Left ventricle myocardium inferior (tissue), 1 donor: ENCODE measurements at regions not wholly inside any gene's neighbourhood (a gene's known extent, or its start where the extent isn't known, plus 50 kb on each side); places are given as distances from the start of the nearest gene placed in this dataset.

Experiments
- DNase-seq: peaks from one replicate; pipeline ENCODE4 v3.0.0-alpha.2; 2020
- H3K27ac ChIP-seq: fragments of 200-600 bp; replicated peaks from 2 replicates; pipeline ENCODE4 v1.8.0; 2021
- H3K27me3 ChIP-seq: fragments of 200-600 bp; 2 replicates; pipeline ENCODE4 v1.8.0; 2021; ENCODE audit warnings: low read depth
- H3K36me3 ChIP-seq: fragments of 200-600 bp; 2 replicates; pipeline ENCODE4 v1.8.0; 2021
- H3K4me1 ChIP-seq: fragments of 200-600 bp; 2 replicates; pipeline ENCODE4 v1.8.0; 2021
- H3K4me3 ChIP-seq: fragments of 200-600 bp; 2 replicates; pipeline ENCODE4 v1.8.0; 2021; ENCODE audit warnings: mild to moderate bottlenecking, moderate library complexity
- H3K9me3 ChIP-seq: fragments of 200-600 bp; replicated peaks from 2 replicates; pipeline ENCODE4 v1.8.0; 2021
- intact Hi-C: fragments of 100-400 bp; cut with micrococcal nuclease; formaldehyde crosslinking; loops from one replicate; pipeline ENCODE4 v1.11.0; 2022
- TF ChIP-seq, protein P1 (sequence below): fragments of 200-600 bp; IDR thresholded peaks from 2 replicates; pipeline ENCODE4 v1.8.0; 2021; ENCODE audit warnings: antibody characterized with exemption, mild to moderate bottlenecking, borderline replicate concordance
- donor health status: DM: no; HTN: yes; CAD: no; lungs with severe emphysema.

DNA sequence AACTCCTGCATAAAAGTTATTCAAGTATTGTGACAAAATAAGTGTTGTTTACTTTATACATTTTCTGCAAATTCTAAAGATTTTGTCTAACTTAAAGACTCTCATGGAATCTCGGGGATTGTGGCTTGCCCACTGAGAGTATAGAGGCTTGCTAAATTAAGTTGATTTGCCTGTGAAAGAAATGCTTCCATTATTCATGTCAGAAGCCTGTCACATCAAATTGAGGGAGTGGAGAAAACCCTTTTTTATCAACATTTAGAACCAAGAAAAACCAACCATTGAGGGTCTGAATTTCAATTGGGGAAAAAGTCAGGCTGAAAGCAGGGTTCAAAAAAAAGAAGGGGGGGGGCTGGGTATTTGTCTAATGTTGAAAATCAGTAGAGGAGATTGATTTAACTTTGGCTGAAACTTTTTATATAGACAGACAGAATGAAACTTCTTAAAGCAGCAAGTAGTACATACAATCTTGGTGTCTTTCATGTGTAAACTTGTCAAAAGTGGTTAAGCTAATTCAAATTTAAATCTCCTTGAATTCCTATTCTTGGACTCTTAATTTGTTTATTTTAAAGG lies 144.8 kb upstream of the CXorf66 start:
- TF ChIP-seq, protein P1, sequence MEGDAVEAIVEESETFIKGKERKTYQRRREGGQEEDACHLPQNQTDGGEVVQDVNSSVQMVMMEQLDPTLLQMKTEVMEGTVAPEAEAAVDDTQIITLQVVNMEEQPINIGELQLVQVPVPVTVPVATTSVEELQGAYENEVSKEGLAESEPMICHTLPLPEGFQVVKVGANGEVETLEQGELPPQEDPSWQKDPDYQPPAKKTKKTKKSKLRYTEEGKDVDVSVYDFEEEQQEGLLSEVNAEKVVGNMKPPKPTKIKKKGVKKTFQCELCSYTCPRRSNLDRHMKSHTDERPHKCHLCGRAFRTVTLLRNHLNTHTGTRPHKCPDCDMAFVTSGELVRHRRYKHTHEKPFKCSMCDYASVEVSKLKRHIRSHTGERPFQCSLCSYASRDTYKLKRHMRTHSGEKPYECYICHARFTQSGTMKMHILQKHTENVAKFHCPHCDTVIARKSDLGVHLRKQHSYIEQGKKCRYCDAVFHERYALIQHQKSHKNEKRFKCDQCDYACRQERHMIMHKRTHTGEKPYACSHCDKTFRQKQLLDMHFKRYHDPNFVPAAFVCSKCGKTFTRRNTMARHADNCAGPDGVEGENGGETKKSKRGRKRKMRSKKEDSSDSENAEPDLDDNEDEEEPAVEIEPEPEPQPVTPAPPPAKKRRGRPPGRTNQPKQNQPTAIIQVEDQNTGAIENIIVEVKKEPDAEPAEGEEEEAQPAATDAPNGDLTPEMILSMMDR = no peak
- no peak overlapping the region for H3K4me3 ChIP-seq
- no peaks in the 10 kb centered on the region for H3K36me3 ChIP-seq
- H3K27me3 ChIP-seq = no peaks in the 10 kb centered on the region
- H3K4me1 ChIP-seq = no peaks in the 10 kb centered on the region
- DNase-seq = no peak
- no peak overlapping the region for H3K27ac ChIP-seq
- H3K9me3 ChIP-seq = no peaks in the 10 kb centered on the region
- intact Hi-C loops = no loop called here

DNA sequence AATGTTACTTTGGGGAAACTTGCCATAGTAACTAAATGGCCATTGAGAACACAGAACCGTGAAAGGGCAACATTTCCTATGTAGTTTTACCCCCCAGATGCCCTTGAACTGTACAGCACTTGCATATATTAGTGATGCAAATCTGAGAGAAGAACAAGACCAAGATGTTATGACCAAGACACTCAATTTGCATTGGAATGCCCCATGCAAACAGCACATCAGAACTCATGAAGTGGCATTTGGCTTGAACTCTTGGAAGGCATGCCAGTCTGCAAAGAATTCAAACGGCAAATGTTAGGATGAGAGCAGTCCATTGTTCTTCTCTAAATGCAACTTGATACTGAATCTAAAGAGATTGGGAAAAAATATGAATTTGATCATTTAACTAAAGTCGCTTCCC lies 139.4 kb upstream of the CXorf66 start:
- TF ChIP-seq, protein P1 = no peak
- no peak overlapping the region for H3K4me3 ChIP-seq
- intact Hi-C loops = no loop called here
- no peaks in the 10 kb centered on the region for H3K36me3 ChIP-seq
- DNase-seq = no peak
- H3K27ac ChIP-seq = no peak overlapping the region
- H3K27me3 ChIP-seq = no peaks in the 10 kb centered on the region
- no peaks in the 10 kb centered on the region for H3K4me1 ChIP-seq
- no peaks in the 10 kb centered on the region for H3K9me3 ChIP-seq

DNA sequence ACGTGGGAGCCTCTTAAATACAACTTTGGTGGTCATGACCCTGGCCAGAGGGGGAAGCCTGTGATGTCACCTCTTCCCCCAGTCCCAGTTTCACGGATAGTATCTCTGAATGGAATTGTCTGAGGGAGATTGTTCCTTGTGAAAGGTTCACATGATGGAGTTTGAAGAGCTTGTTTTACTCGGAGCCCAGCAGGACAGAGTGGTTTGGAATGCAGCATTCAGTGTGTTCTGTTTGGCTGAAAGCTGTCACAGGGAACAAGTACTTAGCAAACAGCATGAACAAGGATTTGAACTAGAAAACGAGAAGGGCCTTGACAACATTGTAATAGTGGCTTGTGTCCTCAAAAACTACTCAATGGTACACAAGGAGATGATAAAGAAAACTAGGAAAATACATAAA lies 133.9 kb upstream of the CXorf66 start:
- H3K36me3 ChIP-seq = no peaks in the 10 kb centered on the region
- H3K4me3 ChIP-seq = no peak overlapping the region
- TF ChIP-seq, protein P1 = no peak
- no peaks in the 10 kb centered on the region for H3K4me1 ChIP-seq
- H3K9me3 ChIP-seq = no peaks in the 10 kb centered on the region
- intact Hi-C loops = no loop called here
- peaks cover 4% of the 10 kb centered on the region for H3K27me3 ChIP-seq
- no peak overlapping the region for H3K27ac ChIP-seq
- no peak for DNase-seq

DNA sequence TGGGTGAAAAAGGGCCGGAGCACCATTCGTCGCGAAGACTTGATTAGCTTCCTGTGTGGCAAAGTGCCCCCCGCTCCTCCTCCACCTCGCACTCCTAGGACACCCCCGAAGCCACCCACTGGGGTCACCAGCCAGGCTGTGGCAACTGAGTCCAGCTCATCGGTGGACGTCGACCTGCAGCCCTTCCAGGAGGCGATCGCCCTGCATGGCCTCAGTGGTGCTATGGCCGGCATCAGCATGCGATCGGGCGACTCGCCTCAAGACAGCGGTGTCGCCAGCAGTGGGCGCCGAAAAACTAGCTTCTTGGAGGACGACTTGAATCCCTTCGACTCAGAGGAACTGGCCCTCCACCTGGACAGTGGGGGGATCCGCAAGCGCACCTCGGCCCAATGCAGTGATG lies 126.8 kb upstream of the CXorf66 start:
- H3K36me3 ChIP-seq = no peaks in the 10 kb centered on the region
- intact Hi-C loops = no loop called here
- no peak overlapping the region for H3K27ac ChIP-seq
- TF ChIP-seq, protein P1 = no peak
- DNase-seq = no peak
- H3K4me1 ChIP-seq = peaks cover 3% of the 10 kb centered on the region
- peaks cover 20% of the 10 kb centered on the region for H3K27me3 ChIP-seq
- H3K9me3 ChIP-seq = no peaks in the 10 kb centered on the region
- peak overlapping the region; percentile 60 for H3K4me3 ChIP-seq

DNA sequence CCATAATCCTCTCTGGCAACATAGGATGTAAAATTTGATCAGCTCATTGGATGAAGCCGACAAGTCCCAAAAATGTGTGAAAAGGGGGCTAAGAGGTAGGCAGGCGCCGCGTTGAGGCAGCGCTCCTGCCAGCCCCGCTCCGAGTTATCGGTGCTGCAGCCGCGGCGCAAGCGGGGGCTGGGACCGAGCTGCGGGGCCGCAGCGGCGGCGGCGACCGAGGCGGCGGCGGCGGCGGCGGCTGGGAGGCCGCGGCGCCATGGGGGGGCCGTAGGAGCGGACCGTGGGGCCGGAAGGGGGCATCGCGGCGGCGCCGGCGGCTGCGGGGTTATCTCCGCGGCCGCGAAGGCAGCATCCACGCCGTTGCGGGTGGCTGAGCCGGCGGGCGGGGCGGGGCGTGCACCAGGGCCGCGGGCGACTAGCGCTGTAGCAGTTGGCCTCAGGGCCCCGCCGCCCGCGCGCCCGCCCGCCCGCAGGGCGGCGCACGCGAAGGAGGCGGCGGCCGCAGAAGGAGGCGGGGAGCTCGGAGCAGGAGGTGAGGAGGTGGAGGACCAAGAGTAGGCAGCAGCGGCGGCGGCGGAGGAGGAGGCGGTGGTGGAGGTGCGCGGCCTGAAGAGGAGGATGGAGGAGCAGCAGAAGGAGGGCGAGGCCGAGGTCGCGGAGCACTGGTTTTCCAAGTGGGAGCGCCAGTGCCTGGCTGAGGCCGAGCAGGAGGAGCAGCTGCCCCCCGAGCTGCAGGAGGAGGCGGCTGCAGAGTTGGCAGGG lies 126.0 kb upstream of the CXorf66 start:
- DNase-seq = peak; percentile 25
- Histone ChIP-seq H3K36me3 (no peaks in the 10 kb centered on the region), H3K27me3 (peaks cover 20% of the 10 kb centered on the region), H3K9me3 (no peaks in the 10 kb centered on the region), H3K4me1 (peaks cover 3% of the 10 kb centered on the region), H3K4me3 (peak overlapping the region; percentile 60), H3K27ac (no peak overlapping the region)
- TF ChIP-seq, protein P1 = peak; percentile 14
- intact Hi-C loops = no loop called here
